ENCODE measurements at regions not wholly inside any gene's neighbourhood (a gene's known extent, or its start where the extent isn't known, plus 50 kb on each side); places are given as distances from the start of the nearest gene placed in this dataset.

GRCh38 chr12:114976372-114976771 is 292.4 kb upstream of the TBX3 start:
- H3K4me3 ChIP-seq (replicated peaks; ENCODE audit: low read depth, low read length): no peak overlapping the region
- no peak for DNase-seq (ENCODE audit: low read depth)
- TF ChIP-seq, protein P1, sequence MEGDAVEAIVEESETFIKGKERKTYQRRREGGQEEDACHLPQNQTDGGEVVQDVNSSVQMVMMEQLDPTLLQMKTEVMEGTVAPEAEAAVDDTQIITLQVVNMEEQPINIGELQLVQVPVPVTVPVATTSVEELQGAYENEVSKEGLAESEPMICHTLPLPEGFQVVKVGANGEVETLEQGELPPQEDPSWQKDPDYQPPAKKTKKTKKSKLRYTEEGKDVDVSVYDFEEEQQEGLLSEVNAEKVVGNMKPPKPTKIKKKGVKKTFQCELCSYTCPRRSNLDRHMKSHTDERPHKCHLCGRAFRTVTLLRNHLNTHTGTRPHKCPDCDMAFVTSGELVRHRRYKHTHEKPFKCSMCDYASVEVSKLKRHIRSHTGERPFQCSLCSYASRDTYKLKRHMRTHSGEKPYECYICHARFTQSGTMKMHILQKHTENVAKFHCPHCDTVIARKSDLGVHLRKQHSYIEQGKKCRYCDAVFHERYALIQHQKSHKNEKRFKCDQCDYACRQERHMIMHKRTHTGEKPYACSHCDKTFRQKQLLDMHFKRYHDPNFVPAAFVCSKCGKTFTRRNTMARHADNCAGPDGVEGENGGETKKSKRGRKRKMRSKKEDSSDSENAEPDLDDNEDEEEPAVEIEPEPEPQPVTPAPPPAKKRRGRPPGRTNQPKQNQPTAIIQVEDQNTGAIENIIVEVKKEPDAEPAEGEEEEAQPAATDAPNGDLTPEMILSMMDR (IDR thresholded peaks at IDR 0.05; ENCODE audit: low read length, missing control alignments): no peak

DNA sequence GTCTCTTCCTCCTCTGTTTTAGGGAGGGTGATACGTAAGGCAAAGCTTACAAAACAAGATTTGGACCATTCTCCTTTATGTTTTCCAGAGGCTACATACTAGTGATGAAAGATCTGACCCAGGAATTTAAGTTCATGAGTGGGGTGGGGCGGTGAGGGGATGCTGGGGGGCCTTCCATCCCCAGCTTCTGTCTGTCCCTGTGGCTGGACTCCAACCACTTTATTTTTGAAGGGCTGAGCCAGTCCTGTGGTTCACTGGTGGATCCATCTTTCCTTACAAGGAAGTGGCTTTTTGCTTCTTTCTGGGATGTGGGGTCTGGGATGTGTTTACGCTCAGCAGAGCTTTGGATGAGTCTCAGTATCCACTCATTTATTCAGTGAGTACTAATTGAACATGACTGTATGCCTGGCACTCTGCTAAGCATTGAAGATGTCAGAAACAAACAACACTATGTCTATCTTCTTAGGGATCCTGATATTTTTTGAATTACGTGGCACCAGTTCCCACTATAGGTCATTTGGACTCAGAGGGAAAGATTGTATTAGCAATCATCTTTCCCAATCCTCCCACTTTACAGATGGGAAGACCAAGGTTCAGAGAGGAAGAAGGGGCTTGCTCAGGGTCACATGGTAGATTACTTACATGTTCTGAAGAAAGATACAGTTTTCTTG is 291.8 kb upstream of the TBX3 start:
- TF ChIP-seq, protein P1 (IDR thresholded peaks at IDR 0.05; ENCODE audit: low read length, missing control alignments): no peak
- no peak overlapping the region for H3K4me3 ChIP-seq (replicated peaks; ENCODE audit: low read depth, low read length)
- DNase-seq (ENCODE audit: low read depth): no peak

DNA sequence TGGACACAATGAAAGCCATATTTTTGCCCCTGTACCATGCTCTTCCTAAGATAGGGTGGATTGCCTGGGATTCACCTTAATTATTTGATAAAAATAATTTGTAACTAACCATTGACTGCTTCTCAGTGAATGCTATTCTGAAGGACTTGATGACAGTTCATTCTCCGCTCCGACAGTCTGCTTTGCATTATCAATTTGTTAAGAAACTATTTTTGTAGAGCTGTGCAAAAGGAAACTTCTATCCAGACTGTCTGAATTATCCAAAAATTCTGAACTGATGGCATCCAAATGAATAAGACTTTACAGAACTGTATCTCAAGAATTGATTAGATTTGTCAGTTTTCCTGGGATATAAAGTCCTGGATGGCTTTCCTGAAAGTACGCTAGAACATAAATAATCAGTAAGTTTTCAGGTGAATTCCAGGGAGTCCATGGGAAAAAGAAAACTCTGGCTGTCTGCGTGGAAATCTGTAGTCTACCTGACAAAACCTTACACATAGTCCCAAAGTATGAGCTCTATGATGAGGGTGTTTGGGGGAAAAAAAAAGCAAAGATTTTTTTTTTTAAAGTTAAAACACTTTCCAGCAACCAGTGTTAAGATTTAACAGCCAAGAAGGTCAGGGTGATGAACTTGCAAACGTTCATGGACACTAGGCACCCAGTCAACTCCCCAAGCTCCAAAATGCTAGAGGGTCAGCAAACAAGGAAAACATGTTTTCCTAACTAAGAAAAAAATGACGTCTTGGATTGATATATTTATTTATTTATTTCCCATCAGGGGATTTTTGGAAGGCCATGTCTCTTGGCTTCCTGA is 291.1 kb upstream of the TBX3 start:
- no peak for DNase-seq (ENCODE audit: low read depth)
- no peak overlapping the region for H3K4me3 ChIP-seq (replicated peaks; ENCODE audit: low read depth, low read length)
- TF ChIP-seq, protein P1 (IDR thresholded peaks at IDR 0.05; ENCODE audit: low read length, missing control alignments): no peak

DNA sequence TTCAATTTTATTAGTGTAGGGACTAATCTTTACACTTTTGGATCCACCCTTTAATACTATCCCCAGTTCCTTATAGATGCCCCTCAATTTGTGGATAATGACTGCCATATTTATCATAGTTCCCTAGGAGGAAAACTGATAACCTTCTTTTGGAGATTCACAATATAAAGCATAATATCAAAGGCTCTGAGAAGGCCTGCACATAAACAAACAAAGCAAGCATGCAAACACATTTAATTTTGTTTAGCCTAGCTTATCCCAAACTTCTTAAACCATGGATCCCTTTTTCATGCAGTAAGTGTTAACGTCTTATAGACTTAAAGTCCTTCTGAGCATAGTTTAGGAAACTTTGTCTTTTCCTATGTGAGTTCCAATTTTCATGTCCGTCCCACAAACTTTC is 290.4 kb upstream of the TBX3 start:
- H3K4me3 ChIP-seq (replicated peaks; ENCODE audit: low read depth, low read length): no peak overlapping the region
- TF ChIP-seq, protein P1 (IDR thresholded peaks at IDR 0.05; ENCODE audit: low read length, missing control alignments): no peak
- no peak for DNase-seq (ENCODE audit: low read depth)

DNA sequence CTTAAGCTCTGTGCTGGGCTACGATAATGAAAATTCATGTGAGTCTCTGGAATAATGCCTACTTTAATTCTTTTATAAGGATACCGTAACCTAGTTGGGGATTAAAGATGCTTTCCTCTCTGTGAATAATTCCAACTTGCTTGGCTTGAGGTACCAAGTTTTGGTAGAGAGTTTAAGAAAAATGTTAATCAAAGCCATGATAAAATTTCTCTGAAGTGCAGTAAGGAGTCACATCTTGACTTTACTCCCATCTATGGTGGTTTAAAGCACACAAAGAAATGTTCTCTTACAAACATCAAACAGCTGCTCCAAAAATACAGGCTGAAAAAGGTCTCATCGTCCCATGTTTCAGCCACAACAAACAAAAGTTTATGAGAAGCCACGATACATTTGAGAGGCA is 284.8 kb upstream of the TBX3 start:
- no peak overlapping the region for H3K4me3 ChIP-seq (replicated peaks; ENCODE audit: low read depth, low read length)
- no peak for DNase-seq (ENCODE audit: low read depth)
- TF ChIP-seq, protein P1 (IDR thresholded peaks at IDR 0.05; ENCODE audit: low read length, missing control alignments): no peak

DNA sequence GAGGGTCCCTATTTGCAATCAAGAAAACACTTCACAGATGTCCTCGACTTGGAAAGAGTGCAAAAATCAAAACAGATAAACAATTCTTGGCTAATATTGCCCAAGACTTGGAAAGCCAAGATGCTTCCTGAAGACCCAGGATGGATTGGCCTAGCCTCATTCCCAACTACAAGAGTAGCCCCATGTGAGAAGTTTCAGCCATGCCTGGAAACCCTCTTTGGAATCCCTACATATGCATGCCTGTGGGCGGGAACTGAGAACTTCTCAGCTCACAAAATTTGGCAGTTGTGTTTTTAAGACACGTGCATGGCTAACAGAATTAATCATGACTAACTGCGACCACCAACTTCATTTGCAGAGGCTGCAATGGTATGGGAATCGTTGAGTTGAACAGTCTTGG is 283.2 kb upstream of the TBX3 start:
- no peak overlapping the region for H3K4me3 ChIP-seq (replicated peaks; ENCODE audit: low read depth, low read length)
- TF ChIP-seq, protein P1 (IDR thresholded peaks at IDR 0.05; ENCODE audit: low read length, missing control alignments): no peak
- DNase-seq (ENCODE audit: low read depth): no peak
